GM12801 (cell line): ENCODE measurements at regions not wholly inside any gene's neighbourhood (a gene's known extent, or its start where the extent isn't known, plus 50 kb on each side); places are given as distances from the start of the nearest gene placed in this dataset.

ENCODE experiments used
- CTCF ChIP-seq: IDR thresholded peaks from one replicate; pipeline ENCODE4 v1.5.1; 2011; ENCODE audit warnings: control low read depth; ENCODE audit not compliant: insufficient read length; ENCODE audit errors: extremely low read depth

- no peak for TF ChIP-seq CTCF
These were observed 80.5 kb downstream of the HNRNPD start for GRCh38 chr4:82293304-82293703.

- no peak for TF ChIP-seq CTCF
These were observed 86.1 kb downstream of the HNRNPD start for GRCh38 chr4:82287720-82288119.

- TF ChIP-seq CTCF = no peak
These were observed 88.7 kb downstream of the HNRNPD start for GRCh38 chr4:82284858-82285805.

GRCh38 chr4:82284475-82284857 is 89.3 kb downstream of the HNRNPD start:
- TF ChIP-seq CTCF = no peak

GRCh38 chr4:82282875-82283274 is 90.9 kb downstream of the HNRNPD start:
- no peak for TF ChIP-seq CTCF

- no peak for TF ChIP-seq CTCF
These were observed 97.5 kb downstream of the HNRNPD start for GRCh38 chr4:82276332-82276640.

- TF ChIP-seq CTCF = no peak
These were observed 98.1 kb downstream of the HNRNPD start for GRCh38 chr4:82275431-82276331.
